ENCODE measurements at regions not wholly inside any gene's neighbourhood (a gene's known extent, or its start where the extent isn't known, plus 50 kb on each side); places are given as distances from the start of the nearest gene placed in this dataset.

- TF ChIP-seq, protein P1, sequence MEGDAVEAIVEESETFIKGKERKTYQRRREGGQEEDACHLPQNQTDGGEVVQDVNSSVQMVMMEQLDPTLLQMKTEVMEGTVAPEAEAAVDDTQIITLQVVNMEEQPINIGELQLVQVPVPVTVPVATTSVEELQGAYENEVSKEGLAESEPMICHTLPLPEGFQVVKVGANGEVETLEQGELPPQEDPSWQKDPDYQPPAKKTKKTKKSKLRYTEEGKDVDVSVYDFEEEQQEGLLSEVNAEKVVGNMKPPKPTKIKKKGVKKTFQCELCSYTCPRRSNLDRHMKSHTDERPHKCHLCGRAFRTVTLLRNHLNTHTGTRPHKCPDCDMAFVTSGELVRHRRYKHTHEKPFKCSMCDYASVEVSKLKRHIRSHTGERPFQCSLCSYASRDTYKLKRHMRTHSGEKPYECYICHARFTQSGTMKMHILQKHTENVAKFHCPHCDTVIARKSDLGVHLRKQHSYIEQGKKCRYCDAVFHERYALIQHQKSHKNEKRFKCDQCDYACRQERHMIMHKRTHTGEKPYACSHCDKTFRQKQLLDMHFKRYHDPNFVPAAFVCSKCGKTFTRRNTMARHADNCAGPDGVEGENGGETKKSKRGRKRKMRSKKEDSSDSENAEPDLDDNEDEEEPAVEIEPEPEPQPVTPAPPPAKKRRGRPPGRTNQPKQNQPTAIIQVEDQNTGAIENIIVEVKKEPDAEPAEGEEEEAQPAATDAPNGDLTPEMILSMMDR (IDR thresholded peaks at IDR 0.05), result no peak
- TF ChIP-seq EP300 (IDR thresholded peaks at IDR 0.05) (no peak), POLR2A (IDR thresholded peaks at IDR 0.05) (no peak), POLR2AphosphoS5 (IDR thresholded peaks at IDR 0.05) (no peak)
Observed at GRCh38 chr6:137737836-137738596, 129.0 kb upstream of the TNFAIP3 start.

Data from gastroesophageal sphincter (tissue), 3 donors.